ENCODE measurements at regions not wholly inside any gene's neighbourhood (a gene's known extent, or its start where the extent isn't known, plus 50 kb on each side); places are given as distances from the start of the nearest gene placed in this dataset.
"Not testable (repeated sequence)": the region's sequence is repeated elsewhere in the genome, so short reads cannot be mapped to it uniquely, and the experiment has no call there.

- peak in 2 of 11 experiments; percentile 5 to 20 for TF ChIP-seq CTCF (IDR thresholded peaks at IDR 0.05 in 8 of 11, conservative IDR thresholded peaks at IDR 0.05 in 3 of 11)
- no peak for TF ChIP-seq POLR2A (IDR thresholded peaks at IDR 0.05)
- no peak for TF ChIP-seq POLR2AphosphoS5 (IDR thresholded peaks at IDR 0.05)
- Histone ChIP-seq H3K27ac (no peak overlapping the region), H3K4me3 (no peak overlapping the region), H3K4me1 (peaks cover 0 to 2% (median 0%) of the 10 kb centered on the region in 6 donors), H3K27me3 (replicated peaks in 1 of 7) (no peaks in the 10 kb centered on the region), H3K36me3 (no peaks in the 10 kb centered on the region), H3K9me3 (peaks cover 0 to 20% (median 10%) of the 10 kb centered on the region in 8 donors)
- DNase-seq = no peak
- WGBS, 5 donors = 82 to 96% (median 94%) methylated on average over 2 of the region's 2 CpGs
- intact Hi-C loops (cut with DNase I; ENCODE audit: low total_unique reads) = no loop called here
Observed at GRCh38 chr1:185652348-185652747, 81.8 kb upstream of the HMCN1 start.

- peaks cover 0 to 20% (median 10%) of the 10 kb centered on the region in 8 donors for H3K9me3 ChIP-seq
- H3K4me1 ChIP-seq = peaks cover 0 to 18% (median 8%) of the 10 kb centered on the region in 6 donors
- no peak overlapping the region for H3K4me3 ChIP-seq
- WGBS, 5 donors = 92 to 97% (median 94%) methylated on average over 3 of the region's 3 CpGs
- TF ChIP-seq CTCF (IDR thresholded peaks at IDR 0.05 in 8 of 11, conservative IDR thresholded peaks at IDR 0.05 in 3 of 11) (no peak), POLR2A (IDR thresholded peaks at IDR 0.05) (no peak), POLR2AphosphoS5 (IDR thresholded peaks at IDR 0.05) (no peak)
- no peak overlapping the region for H3K27ac ChIP-seq
- DNase-seq = no peak
- intact Hi-C loops (cut with DNase I; ENCODE audit: low total_unique reads) = no loop called here
- no peaks in the 10 kb centered on the region for H3K27me3 ChIP-seq (replicated peaks in 1 of 7)
- H3K36me3 ChIP-seq = no peaks in the 10 kb centered on the region
Observed at GRCh38 chr1:185650602-185651230, 83.5 kb upstream of the HMCN1 start.

- TF ChIP-seq POLR2AphosphoS5 (IDR thresholded peaks at IDR 0.05) (no peak), CTCF (IDR thresholded peaks at IDR 0.05 in 8 of 11, conservative IDR thresholded peaks at IDR 0.05 in 3 of 11) (no peak), POLR2A (IDR thresholded peaks at IDR 0.05) (no peak)
- intact Hi-C loops (cut with DNase I; ENCODE audit: low total_unique reads) = no loop called here
- no peaks in the 10 kb centered on the region for H3K36me3 ChIP-seq
- WGBS, 5 donors = 96 to 97% (median 96%) methylated on average over 8 to 38 of the region's 38 CpGs
- H3K27me3 ChIP-seq (replicated peaks in 1 of 7) = no peaks in the 10 kb centered on the region
- no peak overlapping the region for H3K27ac ChIP-seq
- H3K9me3 ChIP-seq = peaks cover 2 to 28% (median 13%) of the 10 kb centered on the region in 8 donors
- peaks cover 0 to 24% (median 12%) of the 10 kb centered on the region in 6 donors for H3K4me1 ChIP-seq
- no peak overlapping the region for H3K4me3 ChIP-seq
- DNase-seq = no peak
Observed at GRCh38 chr1:185648858-185649589, 85.2 kb upstream of the HMCN1 start.

GRCh38 chr1:185647597-185648267, 86.5 kb upstream of the HMCN1 start:
- H3K27me3 ChIP-seq (replicated peaks in 1 of 7); intact Hi-C loops (cut with DNase I; ENCODE audit: low total_unique reads); DNase-seq; H3K27ac ChIP-seq; H3K36me3 ChIP-seq; H3K4me3 ChIP-seq: not testable (repeated sequence)
- Histone ChIP-seq H3K4me1 (peaks cover 0 to 24% (median 12%) of the 10 kb centered on the region in 6 donors), H3K9me3 (peaks cover 2 to 29% (median 13%) of the 10 kb centered on the region in 8 donors)
- 86 to 94% (median 92%) methylated on average over 12 of the region's 12 CpGs for WGBS, 5 donors
